ENCODE measurements at regions not wholly inside any gene's neighbourhood (a gene's known extent, or its start where the extent isn't known, plus 50 kb on each side); places are given as distances from the start of the nearest gene placed in this dataset.

DNA sequence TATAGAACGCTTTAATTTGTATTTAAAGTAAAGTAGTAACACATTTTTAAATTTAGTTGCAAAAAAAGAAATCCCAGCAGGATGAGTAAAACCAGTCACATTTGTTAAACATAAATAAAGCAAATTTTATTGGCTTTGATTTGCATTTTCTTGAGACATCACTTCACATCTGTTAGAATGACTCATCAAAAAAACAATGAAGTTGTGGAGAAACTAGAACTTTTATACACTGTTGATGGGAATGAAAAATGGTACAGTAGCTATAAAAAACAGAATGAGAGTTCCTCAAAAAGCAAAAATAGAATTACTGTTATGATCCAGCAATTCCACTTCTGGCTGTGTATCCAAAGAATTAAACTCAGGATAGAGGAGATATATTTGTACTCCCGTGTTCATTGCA lies 454.0 kb upstream of the KLHL4 start:
- Histone ChIP-seq H3K4me1 (ENCODE audit: control insufficient read depth in 5 of 5, insufficient read depth in 5 of 5, low read length in 5 of 5) (no peaks in the 10 kb centered on the region), H3K4me3 (no peak overlapping the region), H3K9ac (ENCODE audit: insufficient read depth in 1 of 2, low read length in 2 of 2) (no peak overlapping the region), H3K27ac (ENCODE audit: low read depth in 1 of 2, low read length in 1 of 2) (no peak overlapping the region), H3K27me3 (ENCODE audit: control insufficient read depth in 3 of 3, insufficient read depth in 3 of 3, low read length in 2 of 3) (peaks cover 0 to 11% (median 0%) of the 10 kb centered on the region in 3 donors), H3K36me3 (ENCODE audit: control insufficient read depth in 4 of 4, insufficient read depth in 4 of 4, low read length in 4 of 4) (no peaks in the 10 kb centered on the region), H3K9me3 (ENCODE audit: control insufficient read depth in 4 of 4, insufficient read depth in 3 of 4, low read length in 3 of 4) (no peaks in the 10 kb centered on the region)
- ATAC-seq (ENCODE audit: insufficient read depth, low FRiP score) (no peak), DNase-seq (no peak)
- 71 to 94% methylated on average over 2 of the region's 2 CpGs for WGBS, 2 donors
- TF ChIP-seq, protein P1, sequence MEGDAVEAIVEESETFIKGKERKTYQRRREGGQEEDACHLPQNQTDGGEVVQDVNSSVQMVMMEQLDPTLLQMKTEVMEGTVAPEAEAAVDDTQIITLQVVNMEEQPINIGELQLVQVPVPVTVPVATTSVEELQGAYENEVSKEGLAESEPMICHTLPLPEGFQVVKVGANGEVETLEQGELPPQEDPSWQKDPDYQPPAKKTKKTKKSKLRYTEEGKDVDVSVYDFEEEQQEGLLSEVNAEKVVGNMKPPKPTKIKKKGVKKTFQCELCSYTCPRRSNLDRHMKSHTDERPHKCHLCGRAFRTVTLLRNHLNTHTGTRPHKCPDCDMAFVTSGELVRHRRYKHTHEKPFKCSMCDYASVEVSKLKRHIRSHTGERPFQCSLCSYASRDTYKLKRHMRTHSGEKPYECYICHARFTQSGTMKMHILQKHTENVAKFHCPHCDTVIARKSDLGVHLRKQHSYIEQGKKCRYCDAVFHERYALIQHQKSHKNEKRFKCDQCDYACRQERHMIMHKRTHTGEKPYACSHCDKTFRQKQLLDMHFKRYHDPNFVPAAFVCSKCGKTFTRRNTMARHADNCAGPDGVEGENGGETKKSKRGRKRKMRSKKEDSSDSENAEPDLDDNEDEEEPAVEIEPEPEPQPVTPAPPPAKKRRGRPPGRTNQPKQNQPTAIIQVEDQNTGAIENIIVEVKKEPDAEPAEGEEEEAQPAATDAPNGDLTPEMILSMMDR (IDR thresholded peaks at IDR 0.05; ENCODE audit: control extremely low read depth, extremely low read depth) = no peak

DNA sequence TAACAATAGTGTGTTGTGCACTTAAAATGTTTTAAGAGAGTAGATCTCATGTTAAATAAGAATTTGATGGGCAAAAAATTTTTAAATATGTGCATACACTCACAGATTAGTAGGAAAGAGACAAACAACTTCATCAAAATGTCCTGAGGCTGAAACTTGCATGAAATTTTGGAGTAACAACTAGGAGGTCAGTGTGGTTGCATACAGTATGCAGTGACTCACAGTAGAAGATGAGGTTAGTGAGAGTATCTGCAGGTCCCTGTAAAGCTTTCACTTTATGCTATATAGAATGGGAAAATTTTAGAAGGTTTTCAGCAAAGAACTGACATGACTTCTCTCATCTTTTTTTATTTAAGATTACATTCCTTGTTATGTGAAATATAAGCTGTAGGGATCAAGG lies 453.1 kb upstream of the KLHL4 start:
- Histone ChIP-seq H3K36me3 (ENCODE audit: control insufficient read depth in 4 of 4, insufficient read depth in 4 of 4, low read length in 4 of 4) (no peaks in the 10 kb centered on the region), H3K9ac (ENCODE audit: insufficient read depth in 1 of 2, low read length in 2 of 2) (no peak overlapping the region), H3K4me1 (ENCODE audit: control insufficient read depth in 5 of 5, insufficient read depth in 5 of 5, low read length in 5 of 5) (no peaks in the 10 kb centered on the region), H3K9me3 (ENCODE audit: control insufficient read depth in 4 of 4, insufficient read depth in 3 of 4, low read length in 3 of 4) (no peaks in the 10 kb centered on the region), H3K27ac (ENCODE audit: low read depth in 1 of 2, low read length in 1 of 2) (no peak overlapping the region), H3K4me3 (no peak overlapping the region), H3K27me3 (ENCODE audit: control insufficient read depth in 3 of 3, insufficient read depth in 3 of 3, low read length in 2 of 3) (peaks cover 0 to 8% (median 0%) of the 10 kb centered on the region in 3 donors)
- TF ChIP-seq, protein P1 (IDR thresholded peaks at IDR 0.05; ENCODE audit: control extremely low read depth, extremely low read depth) = no peak
- ATAC-seq (ENCODE audit: insufficient read depth, low FRiP score) (no peak), DNase-seq (no peak)

DNA sequence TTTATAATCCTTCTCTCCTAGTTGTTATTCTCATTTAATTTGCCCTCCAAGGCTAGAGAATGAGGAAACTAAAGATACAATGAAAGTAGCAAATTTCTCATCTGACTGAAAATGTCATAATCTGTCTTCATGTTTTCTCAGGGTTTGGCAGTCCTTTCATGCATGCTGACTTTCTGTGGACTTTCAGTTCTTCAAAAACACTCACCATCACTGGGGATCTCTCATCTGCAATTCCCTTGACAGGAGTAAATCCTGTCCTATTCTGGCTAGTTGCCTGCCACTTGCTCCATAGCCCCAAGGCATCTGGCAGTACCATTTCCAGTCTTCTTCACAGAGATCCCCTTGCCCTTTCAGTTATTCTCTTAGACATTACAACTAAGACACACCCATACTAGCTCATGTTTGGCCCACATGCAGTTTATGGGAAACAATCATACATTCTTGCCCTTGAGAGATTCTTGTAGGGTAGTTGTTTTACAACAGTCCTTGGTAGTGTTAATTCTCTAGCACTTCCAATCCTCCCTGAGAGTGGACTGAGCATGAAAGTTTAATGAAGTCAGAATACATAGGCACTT lies 449.7 kb upstream of the KLHL4 start:
- DNase-seq (no peak), ATAC-seq (ENCODE audit: insufficient read depth, low FRiP score) (no peak)
- Histone ChIP-seq H3K36me3 (ENCODE audit: control insufficient read depth in 4 of 4, insufficient read depth in 4 of 4, low read length in 4 of 4) (no peaks in the 10 kb centered on the region), H3K4me3 (no peak overlapping the region), H3K4me1 (ENCODE audit: control insufficient read depth in 5 of 5, insufficient read depth in 5 of 5, low read length in 5 of 5) (no peaks in the 10 kb centered on the region), H3K27me3 (ENCODE audit: control insufficient read depth in 3 of 3, insufficient read depth in 3 of 3, low read length in 2 of 3) (peaks cover 0 to 6% (median 0%) of the 10 kb centered on the region in 3 donors), H3K9me3 (ENCODE audit: control insufficient read depth in 4 of 4, insufficient read depth in 3 of 4, low read length in 3 of 4) (no peaks in the 10 kb centered on the region), H3K27ac (ENCODE audit: low read depth in 1 of 2, low read length in 1 of 2) (no peak overlapping the region), H3K9ac (ENCODE audit: insufficient read depth in 1 of 2, low read length in 2 of 2) (no peak overlapping the region)
- TF ChIP-seq, protein P1 (IDR thresholded peaks at IDR 0.05; ENCODE audit: control extremely low read depth, extremely low read depth) = no peak

DNA sequence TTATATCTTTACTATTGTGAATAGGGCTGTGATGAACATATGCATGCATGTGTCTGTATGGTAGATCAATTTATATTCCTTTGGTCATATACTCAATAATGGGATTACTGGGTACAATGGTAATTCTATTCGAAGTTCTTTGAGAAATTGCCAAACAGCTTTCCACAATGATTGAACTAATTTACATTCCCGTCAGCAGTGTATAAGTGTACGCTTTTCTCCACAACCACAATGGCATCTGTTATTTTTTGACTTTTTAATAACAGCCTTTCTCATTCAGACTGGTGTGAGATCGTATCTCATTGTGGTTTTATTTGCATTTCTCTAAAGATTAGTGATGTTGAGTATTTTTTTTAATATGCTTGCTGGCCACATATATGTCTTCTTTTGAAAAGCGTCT lies 439.4 kb upstream of the KLHL4 start:
- Histone ChIP-seq H3K4me3 (no peak overlapping the region), H3K9ac (ENCODE audit: insufficient read depth in 1 of 2, low read length in 2 of 2) (no peak overlapping the region), H3K36me3 (ENCODE audit: control insufficient read depth in 4 of 4, insufficient read depth in 4 of 4, low read length in 4 of 4) (no peaks in the 10 kb centered on the region), H3K27me3 (ENCODE audit: control insufficient read depth in 3 of 3, insufficient read depth in 3 of 3, low read length in 2 of 3) (no peaks in the 10 kb centered on the region), H3K4me1 (ENCODE audit: control insufficient read depth in 5 of 5, insufficient read depth in 5 of 5, low read length in 5 of 5) (no peaks in the 10 kb centered on the region), H3K9me3 (ENCODE audit: control insufficient read depth in 4 of 4, insufficient read depth in 3 of 4, low read length in 3 of 4) (no peaks in the 10 kb centered on the region), H3K27ac (ENCODE audit: low read depth in 1 of 2, low read length in 1 of 2) (no peak overlapping the region)
- TF ChIP-seq, protein P1 (IDR thresholded peaks at IDR 0.05; ENCODE audit: control extremely low read depth, extremely low read depth) = no peak
- DNase-seq (no peak), ATAC-seq (ENCODE audit: insufficient read depth, low FRiP score) (no peak)
- WGBS, 2 donors = 74 to 87% methylated on average over 5 of the region's 5 CpGs

Measured in lung (tissue), 11 donors.